ENCODE measurements at regions not wholly inside any gene's neighbourhood (a gene's known extent, or its start where the extent isn't known, plus 50 kb on each side); places are given as distances from the start of the nearest gene placed in this dataset.
"Not testable (repeated sequence)": the region's sequence is repeated elsewhere in the genome, so short reads cannot be mapped to it uniquely, and the experiment has no call there.

DNA sequence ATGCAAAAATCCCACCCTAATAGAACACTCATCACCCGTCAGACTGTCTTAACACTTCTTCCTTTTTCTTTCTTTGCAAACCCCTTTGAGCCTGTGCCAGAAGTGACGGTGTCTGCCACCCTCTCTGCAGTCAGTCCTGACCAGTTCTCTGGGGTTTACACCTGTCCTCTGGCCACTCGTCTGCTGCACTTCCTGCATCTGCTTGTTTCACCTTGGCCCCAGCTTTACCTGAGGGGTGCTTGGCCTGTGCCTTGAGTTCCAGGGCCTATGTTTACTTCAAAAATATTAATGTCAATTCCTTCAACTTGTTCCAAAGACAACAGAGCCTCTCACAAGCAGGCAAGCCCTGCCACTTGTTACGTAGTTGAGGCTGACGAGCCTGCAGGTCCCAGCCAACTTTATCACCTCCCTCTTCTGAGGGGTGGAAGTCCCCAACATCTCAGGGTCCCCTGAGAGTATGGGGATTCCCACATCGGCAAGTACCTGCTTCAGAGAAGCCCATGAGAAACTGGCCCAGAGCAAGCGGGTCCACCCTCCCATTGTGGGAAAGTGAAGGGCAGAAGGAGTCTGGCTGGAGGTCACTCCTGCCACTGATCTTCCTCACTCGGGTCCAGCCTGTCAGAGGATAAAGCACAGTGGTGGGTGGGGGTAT lies 205.4 kb downstream of the DAD1 start:
- no peak for DNase-seq

- DNase-seq: no peak
Measured at GRCh38 chr14:22382955-22383354, 206.1 kb downstream of the DAD1 start.

- DNase-seq: no peak
Measured at GRCh38 chr14:22382395-22382794, 206.6 kb downstream of the DAD1 start.

DNA sequence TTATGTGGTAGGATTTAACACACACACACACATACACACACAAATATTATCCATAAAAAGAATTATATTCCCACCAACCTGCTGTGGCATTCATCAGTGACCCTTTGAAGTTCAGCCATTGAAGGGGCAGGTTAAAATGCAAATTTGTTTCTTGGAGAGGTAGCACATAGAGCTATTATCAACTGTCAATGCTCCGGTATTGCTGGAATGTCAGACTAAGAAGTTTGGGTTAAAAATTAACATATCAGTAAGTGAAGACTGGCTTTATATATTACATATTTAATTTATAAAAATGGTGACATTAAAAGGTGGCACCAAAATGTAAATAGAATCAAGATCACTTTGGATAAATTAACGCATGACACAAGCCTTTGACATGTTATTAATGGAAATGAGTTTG lies 207.3 kb downstream of the DAD1 start:
- DNase-seq: no peak

DNA sequence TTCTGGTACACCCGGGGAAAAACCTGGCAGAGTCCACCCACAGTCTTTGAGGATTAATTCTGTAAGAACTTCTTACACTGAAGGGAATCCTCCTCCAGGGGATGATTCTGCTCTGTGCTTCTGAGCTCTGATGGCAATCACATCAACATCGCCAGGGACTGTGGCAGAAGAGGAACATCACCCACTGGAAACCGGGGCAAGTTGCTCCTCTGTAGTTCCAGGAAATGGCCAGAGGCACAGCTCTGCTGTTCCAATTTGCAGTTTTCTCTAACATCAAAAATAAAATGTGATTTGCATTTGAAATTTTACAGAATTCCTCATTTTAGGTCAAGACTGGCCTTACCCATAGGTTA lies 207.6 kb downstream of the DAD1 start:
- no peak for DNase-seq

DNA sequence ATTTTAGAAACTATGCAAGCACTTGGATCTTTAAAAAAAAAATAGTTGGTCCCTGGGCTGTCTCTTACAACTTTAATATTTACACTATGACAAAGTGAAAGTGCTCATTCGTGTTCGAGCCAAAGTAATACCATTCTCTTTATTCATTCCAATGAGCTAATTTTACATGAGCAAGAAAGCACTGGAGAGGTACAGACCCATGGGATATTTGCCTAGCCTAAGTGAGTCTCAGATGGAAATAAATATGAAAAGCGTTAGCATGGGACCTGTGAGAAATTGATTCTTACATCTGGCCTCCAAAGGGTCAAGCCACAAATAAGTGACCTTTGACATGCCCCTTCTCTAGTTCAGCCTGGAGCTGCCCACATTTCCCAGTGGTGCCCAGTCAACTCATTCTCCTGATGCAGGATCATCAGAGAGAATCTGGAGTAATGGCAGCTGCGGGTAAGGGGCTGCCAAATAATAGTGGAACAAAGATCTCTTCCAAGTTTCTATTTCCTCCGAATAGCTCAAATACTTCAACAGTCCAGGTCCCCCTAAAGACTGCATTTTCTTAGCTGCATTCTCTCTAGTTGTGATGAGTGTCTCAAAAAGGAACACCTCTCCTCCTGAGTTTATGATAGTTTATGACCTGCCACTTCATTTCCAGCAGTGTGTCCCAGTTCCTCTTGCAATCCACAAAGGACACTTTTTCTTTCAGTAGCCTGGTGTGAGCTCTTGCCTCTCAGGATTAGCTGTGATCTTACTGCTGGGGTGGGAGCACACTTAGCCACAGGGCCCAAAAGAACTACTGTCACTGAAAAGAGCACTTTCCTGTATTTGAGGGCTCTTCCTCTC lies 208.2 kb downstream of the DAD1 start:
- DNase-seq: no peak

- DNase-seq: no peak
Measured at GRCh38 chr14:22379727-22380126, 209.3 kb downstream of the DAD1 start.

DNA sequence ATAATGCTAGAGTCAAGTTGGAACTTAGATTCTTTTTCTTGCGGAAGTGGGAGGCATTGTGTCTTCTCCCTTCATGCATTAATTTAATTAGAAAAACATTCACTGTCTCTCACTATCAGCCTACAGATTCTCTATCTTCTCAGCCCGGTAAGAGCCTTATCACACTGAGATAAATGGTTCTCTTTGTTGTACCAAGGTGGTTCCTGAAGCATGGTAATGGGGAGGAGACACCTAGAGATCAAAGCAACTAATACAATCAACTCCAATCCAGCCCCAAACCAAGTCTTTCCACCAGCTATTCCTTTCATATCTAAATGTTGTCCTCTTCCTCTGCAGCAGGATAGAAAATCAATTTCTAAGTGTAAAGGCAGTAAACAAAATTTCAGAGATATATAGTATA lies 210.8 kb downstream of the DAD1 start:
- DNase-seq: no peak

DNA sequence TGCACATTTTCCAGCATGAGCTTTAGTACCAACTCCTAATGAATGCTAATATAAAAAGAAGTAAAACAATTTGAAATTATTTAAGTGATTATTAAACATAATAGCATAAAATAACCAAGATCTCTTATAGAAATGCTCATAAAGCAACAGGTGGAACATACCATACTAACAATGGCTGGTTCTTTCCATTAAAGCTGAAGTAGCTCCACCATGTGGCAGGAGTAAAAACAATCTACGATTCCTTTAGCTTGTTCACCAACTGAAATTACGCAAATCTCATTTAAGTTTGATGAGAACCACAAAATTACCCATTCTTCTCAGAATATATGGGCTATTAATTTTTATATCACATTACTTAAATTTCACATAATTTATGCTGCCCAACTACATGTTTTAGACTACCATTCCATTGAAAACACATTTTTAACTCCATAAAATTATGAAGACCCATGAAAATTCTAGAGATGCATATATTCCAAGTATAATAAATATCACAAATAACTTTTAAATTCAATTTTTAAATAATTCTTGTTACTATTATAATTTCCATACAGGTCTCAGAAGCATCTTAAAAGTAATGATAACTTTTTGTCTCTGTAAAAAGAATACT lies 213.6 kb downstream of the DAD1 start:
- no peak for DNase-seq

DNA sequence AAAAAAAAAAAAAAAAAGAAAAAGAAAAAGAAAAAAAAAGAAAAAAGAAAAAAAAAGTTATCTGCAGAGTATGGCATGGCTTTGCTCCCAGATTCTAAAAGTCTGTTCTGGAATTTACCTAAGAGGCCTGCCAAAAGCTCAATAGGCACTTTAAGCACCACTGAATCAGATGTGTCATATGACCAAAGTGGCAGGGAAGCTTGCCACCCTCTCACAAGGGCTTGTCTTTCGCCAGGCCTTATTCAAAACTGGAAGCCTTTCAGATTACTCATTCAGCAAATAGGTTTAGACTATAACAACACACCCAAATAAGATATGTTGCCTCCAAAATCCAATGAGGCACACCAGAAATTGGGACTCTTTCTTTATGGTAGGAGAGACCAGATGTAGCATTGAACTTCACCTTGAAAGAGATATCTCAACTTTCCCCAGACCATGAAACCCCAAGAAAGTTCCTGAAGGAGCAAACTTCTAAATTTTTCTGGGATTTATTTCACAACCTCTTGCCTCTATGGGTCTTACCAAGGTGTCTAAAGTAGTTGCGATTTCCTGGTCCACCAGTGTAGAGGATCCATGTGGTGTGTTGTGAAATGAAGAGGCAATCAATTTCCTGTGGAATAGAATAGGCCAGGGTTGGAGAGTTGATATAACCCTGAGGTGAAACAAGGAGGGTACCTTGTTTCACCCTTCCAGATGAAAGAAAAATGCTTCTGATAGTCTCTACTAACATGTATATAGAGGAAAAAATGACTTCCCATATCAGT lies 218.8 kb downstream of the DAD1 start:
- no peak for DNase-seq

GRCh38 chr14:22358726-22359125 lies 230.3 kb downstream of the DAD1 start:
- DNase-seq: no peak

DNA sequence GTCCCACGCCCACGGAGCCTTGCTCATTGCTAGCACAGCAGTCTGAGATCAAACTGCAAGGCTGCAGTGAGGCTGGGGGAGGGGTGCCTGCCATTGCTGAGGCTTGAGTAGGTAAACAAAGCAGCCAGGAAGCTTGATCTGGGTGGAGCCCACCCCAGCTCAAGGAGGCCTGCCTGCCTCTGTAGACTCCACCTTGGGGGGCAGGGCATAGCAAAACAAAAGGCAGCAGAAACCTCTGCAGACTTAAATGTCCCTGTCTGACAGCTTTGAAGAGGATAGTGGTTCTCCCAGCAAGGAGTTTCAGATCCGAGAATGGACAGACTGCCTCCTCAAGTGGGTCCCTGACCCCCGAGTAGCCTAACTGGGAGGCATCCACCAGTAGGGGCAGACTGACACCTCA lies 239.7 kb downstream of the DAD1 start:
- DNase-seq: not testable (repeated sequence)

- no peak for DNase-seq
Measured at GRCh38 chr14:22344673-22345072, 244.4 kb downstream of the DAD1 start.

DNA sequence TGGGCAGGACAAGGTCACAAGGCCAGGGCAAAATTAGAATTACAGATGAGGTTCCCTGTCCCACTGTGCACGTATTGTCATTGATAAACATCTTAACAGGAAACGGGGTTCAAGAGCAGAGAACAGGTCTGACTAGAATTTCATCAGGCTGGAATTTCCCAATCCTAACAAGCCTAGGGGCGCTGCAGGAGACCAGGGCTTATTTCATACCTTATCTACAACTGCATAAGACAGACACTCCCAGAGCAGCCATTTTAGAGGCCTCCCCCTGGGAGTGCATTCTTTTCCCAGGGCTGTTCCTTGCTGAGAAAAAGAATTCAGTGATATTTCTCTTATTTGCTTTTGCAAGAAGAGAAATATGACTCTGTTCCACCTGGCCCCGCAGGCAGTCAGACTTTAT lies 244.8 kb downstream of the DAD1 start:
- not testable (repeated sequence) for DNase-seq

- no peak for DNase-seq
Measured at GRCh38 chr14:22341049-22341448, 248.0 kb downstream of the DAD1 start.

GRCh38 chr14:22338917-22339715 lies 249.9 kb downstream of the DAD1 start:
- no peak for DNase-seq

GRCh38 chr14:22338381-22338780 lies 250.6 kb downstream of the DAD1 start:
- DNase-seq: no peak

DNA sequence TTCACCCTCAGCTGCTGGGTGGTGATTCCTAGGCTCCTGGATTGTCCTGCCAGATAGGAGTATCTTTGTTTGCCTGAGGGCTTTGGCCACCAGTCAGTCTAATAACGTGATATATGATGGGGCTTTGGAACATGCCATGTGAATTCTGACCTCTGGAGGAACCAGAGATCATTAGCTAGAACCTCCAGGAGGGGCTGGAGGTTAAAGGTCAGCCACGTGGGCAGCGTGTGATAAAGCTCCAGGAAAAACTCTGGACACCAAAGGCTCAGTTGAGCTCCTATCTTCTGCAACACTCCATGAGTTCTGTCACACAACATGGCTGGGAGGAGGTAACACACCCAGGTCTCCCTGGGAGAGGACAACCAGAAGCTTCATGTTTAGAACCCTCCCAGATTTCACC lies 251.1 kb downstream of the DAD1 start:
- DNase-seq: no peak

GRCh38 chr14:22337521-22337920 lies 251.5 kb downstream of the DAD1 start:
- no peak for DNase-seq

- DNase-seq: no peak
Measured at GRCh38 chr14:22336031-22336430, 253.0 kb downstream of the DAD1 start.

DNA sequence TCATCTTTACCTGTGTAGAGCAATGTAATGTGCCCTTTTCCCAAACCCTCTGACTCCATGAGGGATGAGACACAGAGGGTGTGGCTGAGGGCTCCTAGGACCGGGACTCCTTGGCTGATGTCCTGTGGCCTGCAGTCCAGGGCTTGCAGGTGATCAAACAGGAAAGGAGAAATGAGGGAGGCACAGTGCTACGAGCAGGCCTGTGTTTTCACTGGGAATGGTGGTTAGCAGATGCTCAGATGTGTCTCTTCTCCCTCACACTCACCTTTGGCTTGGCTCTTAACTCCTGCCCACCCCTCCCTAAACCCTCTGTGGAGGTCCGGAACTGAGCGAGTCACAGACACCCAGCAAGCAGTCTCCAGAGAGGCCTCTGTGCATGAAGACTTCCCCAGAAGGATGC lies 254.4 kb downstream of the DAD1 start:
- DNase-seq: no peak

GRCh38 chr14:22334275-22334577 lies 254.8 kb downstream of the DAD1 start:
- DNase-seq: no peak

Measured in DMS79 (cell line).